GM12878 (cell line): ENCODE measurements at regions not wholly inside any gene's neighbourhood (a gene's known extent, or its start where the extent isn't known, plus 50 kb on each side); places are given as distances from the start of the nearest gene placed in this dataset.

Experiments used
- ATAC-seq: fragments of 200-7000 bp; cut with Tn5 transposase; 3 replicates; pipeline ENCODE4 v1.9.1; 2020; ENCODE audit warnings: mild to moderate bottlenecking, moderate library complexity
- BruUV-seq: library from RNA; stranded (reverse); fragments of 400-500 nt; replicated peaks from 2 replicates; lab custom pipeline; 2021; lab: Mats Ljungman, UMichigan
- CTCF ChIA-PET: fragments of 300-600 bp; sonication (Branson Sonifier 250); formaldehyde crosslinking; extraction: SDS; loops from one replicate; lab custom pipeline; 2021; ENCODE audit warnings: inconsistent platforms; lab: Yijun Ruan, JAX
- POLR2A ChIA-PET: fragments of 350-600 bp; formaldehyde crosslinking; extraction: SDS; loops from one replicate; lab custom pipeline; 2021; ENCODE audit warnings: inconsistent platforms; lab: Charles Lee
- RAD21 ChIA-PET: fragments of 300-600 bp; sonication (Branson Sonifier 250); formaldehyde crosslinking; loops from one replicate; lab custom pipeline; 2023; ENCODE audit warnings: antibody characterized with exemption; ENCODE audit not compliant: unreplicated experiment; lab: Charles Lee
- SMC1A ChIA-PET: fragments of 300-600 bp; sonication (Branson Sonifier 250); formaldehyde crosslinking; loops from one replicate; lab custom pipeline; 2023; ENCODE audit not compliant: unreplicated experiment, uncharacterized antibody; lab: Charles Lee
- DNase-seq: peaks from one replicate; pipeline ENCODE4 v3.0.0-alpha.2; 2011; ENCODE audit warnings: low read depth, low spot score
- FAIRE-seq: peaks from 3 replicates; lab custom pipeline; 2011; peaks lifted over from hg19 to GRCh38; lab: Jason Lieb, UNC
- H2AFZ ChIP-seq: 2 replicates; pipeline ENCODE4 v1.6.0; 2011; ENCODE audit warnings: low read depth, low read length, control low read depth; ENCODE audit not compliant: control insufficient read depth
- H3K27ac ChIP-seq: 2 replicates; pipeline ENCODE4 v1.5.1; 2011; ENCODE audit warnings: control low read depth; ENCODE audit not compliant: control insufficient read depth, insufficient read depth
- H3K27me3 ChIP-seq, 2 experiments: replicated peaks in 1 of 2; 2 replicates each; pipeline versions ENCODE4 v1.6.0 to v1.6.1; 2011; ENCODE audit warnings: low read length in 1 of 2; ENCODE audit not compliant: control insufficient read depth in 2 of 2, insufficient read depth in 2 of 2
- H3K36me3 ChIP-seq, 2 experiments: 2 replicates each; pipeline ENCODE4 v1.5.1; 2011; ENCODE audit warnings: low read length in 1 of 2; ENCODE audit not compliant: control insufficient read depth in 2 of 2, insufficient read depth in 2 of 2
- H3K4me1 ChIP-seq: 2 replicates; pipeline ENCODE4 v1.6.1; 2011; ENCODE audit warnings: mild to moderate bottlenecking, low read length, moderate library complexity, mixed read lengths; ENCODE audit not compliant: control insufficient read depth, insufficient read depth
- H3K4me2 ChIP-seq: 2 replicates; pipeline ENCODE4 v1.6.0; 2011; ENCODE audit warnings: control low read depth; ENCODE audit not compliant: control insufficient read depth, insufficient read depth
- H3K4me3 ChIP-seq: fragments of 200-600 bp; sonication (generic); 2 replicates; pipeline ENCODE4 v1.5.1; 2016
- H3K79me2 ChIP-seq: 2 replicates; pipeline ENCODE4 v1.6.0; 2011; ENCODE audit warnings: low read length; ENCODE audit not compliant: control insufficient read depth, insufficient read depth
- H3K9ac ChIP-seq: 2 replicates; pipeline ENCODE4 v1.8.0; 2011; ENCODE audit warnings: low read length, control low read depth, mixed read lengths; ENCODE audit not compliant: control insufficient read depth, insufficient read depth
- H3K9me3 ChIP-seq: replicated peaks from 3 replicates; pipeline ENCODE4 v1.5.1; 2011; ENCODE audit warnings: mild to moderate bottlenecking, low read length; ENCODE audit not compliant: control insufficient read depth, insufficient read depth
- H4K20me1 ChIP-seq: 2 replicates; pipeline ENCODE4 v1.6.0; 2011; ENCODE audit not compliant: control insufficient read depth, insufficient read depth
- BACH1 ChIP-seq: fragments of 450-650 bp; IDR thresholded peaks from 2 replicates; pipeline ENCODE4 v1.6.1; 2017; ENCODE audit warnings: mild to moderate bottlenecking, borderline replicate concordance
- CBFB ChIP-seq: IDR thresholded peaks from 2 replicates; pipeline ENCODE4 v1.6.1; 2016; ENCODE audit warnings: antibody characterized with exemption, low read depth
- CBX3 ChIP-seq: fragments of 200-600 bp; sonication (generic); IDR thresholded peaks from 2 replicates; pipeline ENCODE4 v1.6.1; 2016; ENCODE audit warnings: low read depth, borderline replicate concordance
- FOXK2 ChIP-seq: fragments of 450-650 bp; IDR thresholded peaks from 2 replicates; pipeline ENCODE4 v1.6.1; 2017; ENCODE audit warnings: mild to moderate bottlenecking, moderate library complexity
- NFIC ChIP-seq: IDR thresholded peaks from 2 replicates; pipeline ENCODE4 v1.6.1; 2012; ENCODE audit warnings: low read depth, mild to moderate bottlenecking, inconsistent platforms, low read length, moderate library complexity
- SUZ12 ChIP-seq: fragments of 200-600 bp; sonication (generic); IDR thresholded peaks from one replicate; pipeline ENCODE4 v1.6.1; 2018; ENCODE audit warnings: antibody characterized with exemption, mild to moderate bottlenecking; ENCODE audit not compliant: unreplicated experiment
- WGBS: methylation state at CpG from one replicate; pipeline ENCODE4 v1.1.6; 2016; ENCODE audit warnings: low lambda C conversion rate; ENCODE audit not compliant: insufficient replicate concordance, insufficient coverage; ENCODE audit errors: missing lambda C conversion rate; 5-methylcytosine and 5-hydroxymethylcytosine counted together
- in situ Hi-C: fragments of 300-500 bp; cut with MboI; formaldehyde crosslinking; loops from 9 replicates; pipeline ENCODE4 v1.14.3; 2018; ENCODE audit warnings: mixed read lengths
- intact Hi-C: fragments of 100-400 bp; cut with micrococcal nuclease; formaldehyde crosslinking; loops from one replicate; pipeline ENCODE4 v1.14.2; 2022; ENCODE audit not compliant: unreplicated experiment
- TF ChIP-seq, protein P1 (sequence below): IDR thresholded peaks from 2 replicates; pipeline ENCODE4 v1.6.1; 2012; ENCODE audit warnings: low read depth, low read length, improper control_type of control experiment

DNA sequence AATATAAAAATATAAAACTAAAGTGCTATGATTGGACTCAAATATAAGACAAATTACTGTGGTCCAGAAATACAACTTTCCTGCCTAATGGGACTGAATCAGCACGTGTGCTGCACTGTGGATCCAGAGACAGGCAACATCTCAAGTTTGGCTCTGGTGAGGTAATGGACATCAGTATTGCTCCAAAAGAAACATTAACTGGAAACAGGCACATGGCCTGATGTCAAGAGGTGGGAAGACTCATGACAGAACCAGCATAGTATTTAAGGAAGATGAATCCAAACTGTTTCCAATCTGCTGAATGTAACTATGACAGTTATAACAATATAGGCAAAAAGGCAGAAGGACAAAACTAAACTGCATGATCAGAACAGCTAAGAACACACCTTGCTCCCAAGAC lies 354.6 kb downstream of the FSIP2 start:
- no TSS peak for BruUV-seq
- H3K27me3 ChIP-seq: no peaks in the 10 kb centered on the region
- H3K4me2 ChIP-seq: no peak overlapping the region
- H2AFZ ChIP-seq: no peak overlapping the region
- ChIA-PET RAD21 (no interaction called here), CTCF (no interaction called here), POLR2A (no interaction called here), SMC1A (no interaction called here)
- in situ Hi-C loops: no loop called here
- H4K20me1 ChIP-seq: no peaks in the 10 kb centered on the region
- no peaks in the 10 kb centered on the region for H3K9me3 ChIP-seq
- DNase-seq: no peak
- H3K4me1 ChIP-seq: no peaks in the 10 kb centered on the region
- no peaks in the 10 kb centered on the region for H3K36me3 ChIP-seq
- 37% methylated on average over 1 of the region's 1 CpG for WGBS
- H3K4me3 ChIP-seq: no peak overlapping the region
- intact Hi-C loops: no loop called here
- H3K79me2 ChIP-seq: no peaks in the 10 kb centered on the region
- H3K27ac ChIP-seq: no peak overlapping the region
- no peak overlapping the region for H3K9ac ChIP-seq
- no peak for FAIRE-seq
- no peak for ATAC-seq
- TF ChIP-seq FOXK2: no peak
- TF ChIP-seq, all 136 proteins: peak for 0

DNA sequence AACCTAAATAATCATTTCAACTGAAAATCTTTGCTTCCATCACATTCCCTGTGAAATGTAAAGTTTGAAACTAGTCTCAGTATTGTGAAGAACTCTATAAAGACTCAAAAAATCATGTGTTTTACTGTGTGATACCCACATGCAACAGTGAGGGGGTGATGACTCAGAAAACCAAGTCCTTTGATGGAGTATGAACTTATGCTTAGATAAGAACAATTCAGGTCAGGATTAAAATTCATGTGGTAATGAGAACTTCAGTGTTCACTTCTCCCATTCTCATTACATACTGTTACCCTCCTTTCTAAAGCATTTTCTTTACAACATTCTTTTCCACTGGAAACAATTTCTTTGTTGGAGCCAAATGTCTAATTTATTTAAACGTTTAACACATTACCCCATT lies 360.2 kb downstream of the FSIP2 start:
- 0% methylated on average over 1 of the region's 1 CpG for WGBS
- Histone ChIP-seq H3K4me3 (no peak overlapping the region), H3K27me3 (no peaks in the 10 kb centered on the region), H4K20me1 (no peaks in the 10 kb centered on the region), H3K4me2 (no peak overlapping the region), H3K4me1 (no peaks in the 10 kb centered on the region), H3K9me3 (no peaks in the 10 kb centered on the region), H2AFZ (no peak overlapping the region), H3K27ac (no peak overlapping the region), H3K36me3 (no peaks in the 10 kb centered on the region), H3K79me2 (no peaks in the 10 kb centered on the region), H3K9ac (no peak overlapping the region)
- BruUV-seq: no TSS peak
- intact Hi-C loops (no loop called here), in situ Hi-C loops (no loop called here)
- POLR2A ChIA-PET: no interaction called here
- no peak for FAIRE-seq
- CTCF ChIA-PET: no interaction called here
- TF ChIP-seq SUZ12 (no peak), CBX3 (no peak), NFIC (no peak), BACH1 (no peak), CBFB (no peak)
- TF ChIP-seq, protein P1, sequence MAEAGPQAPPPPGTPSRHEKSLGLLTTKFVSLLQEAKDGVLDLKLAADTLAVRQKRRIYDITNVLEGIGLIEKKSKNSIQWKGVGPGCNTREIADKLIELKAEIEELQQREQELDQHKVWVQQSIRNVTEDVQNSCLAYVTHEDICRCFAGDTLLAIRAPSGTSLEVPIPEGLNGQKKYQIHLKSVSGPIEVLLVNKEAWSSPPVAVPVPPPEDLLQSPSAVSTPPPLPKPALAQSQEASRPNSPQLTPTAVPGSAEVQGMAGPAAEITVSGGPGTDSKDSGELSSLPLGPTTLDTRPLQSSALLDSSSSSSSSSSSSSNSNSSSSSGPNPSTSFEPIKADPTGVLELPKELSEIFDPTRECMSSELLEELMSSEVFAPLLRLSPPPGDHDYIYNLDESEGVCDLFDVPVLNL: no peak
- ATAC-seq: no peak
- SMC1A ChIA-PET: no interaction called here
- DNase-seq: no peak
- RAD21 ChIA-PET: no interaction called here
